H1 (cell line): ENCODE measurements at regions not wholly inside any gene's neighbourhood (a gene's known extent, or its start where the extent isn't known, plus 50 kb on each side); places are given as distances from the start of the nearest gene placed in this dataset.

Experiments
- BACH1 ChIP-seq: IDR thresholded peaks from 2 replicates; pipeline ENCODE4 v1.6.1; 2012; ENCODE audit warnings: low read length, improper control_type of control experiment
- CTBP2 ChIP-seq: IDR thresholded peaks from 2 replicates; pipeline ENCODE4 v1.7.0; 2011; ENCODE audit warnings: borderline replicate concordance, mild to moderate bottlenecking, moderate library complexity, mixed read lengths, low read length; ENCODE audit not compliant: insufficient read depth, insufficient read length
- NRF1 ChIP-seq: IDR thresholded peaks from 2 replicates; pipeline ENCODE4 v1.6.1; 2011; ENCODE audit warnings: mild to moderate bottlenecking, low read depth, low read length, improper control_type of control experiment
- RXRA ChIP-seq: IDR thresholded peaks from 2 replicates; pipeline ENCODE4 v1.6.1; 2011; ENCODE audit warnings: low read depth, mild to moderate bottlenecking, low read length, moderate library complexity; ENCODE audit not compliant: insufficient read depth
- SAP30 ChIP-seq: fragments of 300-600 bp; sonication (generic); IDR thresholded peaks from 2 replicates; pipeline ENCODE4 v1.7.1; 2012; ENCODE audit warnings: low read length, moderate library complexity, mild to moderate bottlenecking, inconsistent platforms; ENCODE audit not compliant: insufficient read depth, insufficient replicate concordance
- SIX5 ChIP-seq: IDR thresholded peaks from 2 replicates; pipeline ENCODE4 v1.6.1; 2011; ENCODE audit warnings: mild to moderate bottlenecking, low read depth, low read length
- TAF1 ChIP-seq: IDR thresholded peaks from 2 replicates; pipeline ENCODE4 v1.6.1; 2011; ENCODE audit warnings: mild to moderate bottlenecking, low read depth, low read length
- TCF12 ChIP-seq: IDR thresholded peaks from 2 replicates; pipeline ENCODE4 v1.6.1; 2011; ENCODE audit warnings: low read depth, mild to moderate bottlenecking, low read length
- TF ChIP-seq, protein P1 (sequence below): fragments of 300-600 bp; sonication (generic); IDR thresholded peaks from 2 replicates; pipeline ENCODE4 v1.7.1; 2012; ENCODE audit warnings: low read length, moderate library complexity, mild to moderate bottlenecking, inconsistent platforms; ENCODE audit not compliant: insufficient replicate concordance
- TF ChIP-seq, protein P2 (sequence below), 3 experiments: IDR thresholded peaks; 1 replicate in 2 of 3; 2 replicates in 1 of 3; pipeline versions ENCODE4 v1.5.1 to v1.6.1; 2011; ENCODE audit warnings: low read length in 3 of 3, mild to moderate bottlenecking in 3 of 3, inconsistent platforms in 2 of 3, low read depth in 1 of 3, moderate library complexity in 1 of 3; ENCODE audit not compliant: insufficient read depth in 1 of 3; ENCODE audit errors: control extremely low read depth in 1 of 3

DNA sequence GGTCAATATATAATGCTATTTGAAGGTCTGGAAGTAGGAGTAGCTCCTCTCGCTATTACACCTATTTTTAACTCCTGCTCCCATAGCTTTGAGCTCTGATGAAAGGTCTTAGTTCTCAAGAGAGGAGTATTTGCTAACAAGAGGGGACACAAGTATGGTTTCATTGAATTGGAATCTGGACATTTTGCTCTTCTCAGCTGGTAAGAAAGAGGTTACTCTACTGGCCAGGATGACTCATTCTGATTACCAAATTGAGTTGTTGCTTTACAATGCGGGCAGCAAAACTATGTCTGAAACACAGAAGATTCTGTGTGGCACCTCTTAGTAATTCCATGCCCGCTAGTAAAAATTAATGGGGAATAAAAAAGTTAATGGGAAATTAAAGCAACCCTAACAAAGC is 63.6 kb upstream of the EP300 start (continued):
- TF ChIP-seq, protein P1, sequence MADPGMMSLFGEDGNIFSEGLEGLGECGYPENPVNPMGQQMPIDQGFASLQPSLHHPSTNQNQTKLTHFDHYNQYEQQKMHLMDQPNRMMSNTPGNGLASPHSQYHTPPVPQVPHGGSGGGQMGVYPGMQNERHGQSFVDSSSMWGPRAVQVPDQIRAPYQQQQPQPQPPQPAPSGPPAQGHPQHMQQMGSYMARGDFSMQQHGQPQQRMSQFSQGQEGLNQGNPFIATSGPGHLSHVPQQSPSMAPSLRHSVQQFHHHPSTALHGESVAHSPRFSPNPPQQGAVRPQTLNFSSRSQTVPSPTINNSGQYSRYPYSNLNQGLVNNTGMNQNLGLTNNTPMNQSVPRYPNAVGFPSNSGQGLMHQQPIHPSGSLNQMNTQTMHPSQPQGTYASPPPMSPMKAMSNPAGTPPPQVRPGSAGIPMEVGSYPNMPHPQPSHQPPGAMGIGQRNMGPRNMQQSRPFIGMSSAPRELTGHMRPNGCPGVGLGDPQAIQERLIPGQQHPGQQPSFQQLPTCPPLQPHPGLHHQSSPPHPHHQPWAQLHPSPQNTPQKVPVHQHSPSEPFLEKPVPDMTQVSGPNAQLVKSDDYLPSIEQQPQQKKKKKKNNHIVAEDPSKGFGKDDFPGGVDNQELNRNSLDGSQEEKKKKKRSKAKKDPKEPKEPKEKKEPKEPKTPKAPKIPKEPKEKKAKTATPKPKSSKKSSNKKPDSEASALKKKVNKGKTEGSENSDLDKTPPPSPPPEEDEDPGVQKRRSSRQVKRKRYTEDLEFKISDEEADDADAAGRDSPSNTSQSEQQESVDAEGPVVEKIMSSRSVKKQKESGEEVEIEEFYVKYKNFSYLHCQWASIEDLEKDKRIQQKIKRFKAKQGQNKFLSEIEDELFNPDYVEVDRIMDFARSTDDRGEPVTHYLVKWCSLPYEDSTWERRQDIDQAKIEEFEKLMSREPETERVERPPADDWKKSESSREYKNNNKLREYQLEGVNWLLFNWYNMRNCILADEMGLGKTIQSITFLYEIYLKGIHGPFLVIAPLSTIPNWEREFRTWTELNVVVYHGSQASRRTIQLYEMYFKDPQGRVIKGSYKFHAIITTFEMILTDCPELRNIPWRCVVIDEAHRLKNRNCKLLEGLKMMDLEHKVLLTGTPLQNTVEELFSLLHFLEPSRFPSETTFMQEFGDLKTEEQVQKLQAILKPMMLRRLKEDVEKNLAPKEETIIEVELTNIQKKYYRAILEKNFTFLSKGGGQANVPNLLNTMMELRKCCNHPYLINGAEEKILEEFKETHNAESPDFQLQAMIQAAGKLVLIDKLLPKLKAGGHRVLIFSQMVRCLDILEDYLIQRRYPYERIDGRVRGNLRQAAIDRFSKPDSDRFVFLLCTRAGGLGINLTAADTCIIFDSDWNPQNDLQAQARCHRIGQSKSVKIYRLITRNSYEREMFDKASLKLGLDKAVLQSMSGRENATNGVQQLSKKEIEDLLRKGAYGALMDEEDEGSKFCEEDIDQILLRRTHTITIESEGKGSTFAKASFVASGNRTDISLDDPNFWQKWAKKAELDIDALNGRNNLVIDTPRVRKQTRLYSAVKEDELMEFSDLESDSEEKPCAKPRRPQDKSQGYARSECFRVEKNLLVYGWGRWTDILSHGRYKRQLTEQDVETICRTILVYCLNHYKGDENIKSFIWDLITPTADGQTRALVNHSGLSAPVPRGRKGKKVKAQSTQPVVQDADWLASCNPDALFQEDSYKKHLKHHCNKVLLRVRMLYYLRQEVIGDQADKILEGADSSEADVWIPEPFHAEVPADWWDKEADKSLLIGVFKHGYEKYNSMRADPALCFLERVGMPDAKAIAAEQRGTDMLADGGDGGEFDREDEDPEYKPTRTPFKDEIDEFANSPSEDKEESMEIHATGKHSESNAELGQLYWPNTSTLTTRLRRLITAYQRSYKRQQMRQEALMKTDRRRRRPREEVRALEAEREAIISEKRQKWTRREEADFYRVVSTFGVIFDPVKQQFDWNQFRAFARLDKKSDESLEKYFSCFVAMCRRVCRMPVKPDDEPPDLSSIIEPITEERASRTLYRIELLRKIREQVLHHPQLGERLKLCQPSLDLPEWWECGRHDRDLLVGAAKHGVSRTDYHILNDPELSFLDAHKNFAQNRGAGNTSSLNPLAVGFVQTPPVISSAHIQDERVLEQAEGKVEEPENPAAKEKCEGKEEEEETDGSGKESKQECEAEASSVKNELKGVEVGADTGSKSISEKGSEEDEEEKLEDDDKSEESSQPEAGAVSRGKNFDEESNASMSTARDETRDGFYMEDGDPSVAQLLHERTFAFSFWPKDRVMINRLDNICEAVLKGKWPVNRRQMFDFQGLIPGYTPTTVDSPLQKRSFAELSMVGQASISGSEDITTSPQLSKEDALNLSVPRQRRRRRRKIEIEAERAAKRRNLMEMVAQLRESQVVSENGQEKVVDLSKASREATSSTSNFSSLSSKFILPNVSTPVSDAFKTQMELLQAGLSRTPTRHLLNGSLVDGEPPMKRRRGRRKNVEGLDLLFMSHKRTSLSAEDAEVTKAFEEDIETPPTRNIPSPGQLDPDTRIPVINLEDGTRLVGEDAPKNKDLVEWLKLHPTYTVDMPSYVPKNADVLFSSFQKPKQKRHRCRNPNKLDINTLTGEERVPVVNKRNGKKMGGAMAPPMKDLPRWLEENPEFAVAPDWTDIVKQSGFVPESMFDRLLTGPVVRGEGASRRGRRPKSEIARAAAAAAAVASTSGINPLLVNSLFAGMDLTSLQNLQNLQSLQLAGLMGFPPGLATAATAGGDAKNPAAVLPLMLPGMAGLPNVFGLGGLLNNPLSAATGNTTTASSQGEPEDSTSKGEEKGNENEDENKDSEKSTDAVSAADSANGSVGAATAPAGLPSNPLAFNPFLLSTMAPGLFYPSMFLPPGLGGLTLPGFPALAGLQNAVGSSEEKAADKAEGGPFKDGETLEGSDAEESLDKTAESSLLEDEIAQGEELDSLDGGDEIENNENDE = no peak
- TF ChIP-seq TCF12 (no peak), BACH1 (no peak), RXRA (no peak), SIX5 (no peak), NRF1 (no peak), CTBP2 (no peak), TAF1 (no peak), SAP30 (no peak)
- TF ChIP-seq, protein P2, sequence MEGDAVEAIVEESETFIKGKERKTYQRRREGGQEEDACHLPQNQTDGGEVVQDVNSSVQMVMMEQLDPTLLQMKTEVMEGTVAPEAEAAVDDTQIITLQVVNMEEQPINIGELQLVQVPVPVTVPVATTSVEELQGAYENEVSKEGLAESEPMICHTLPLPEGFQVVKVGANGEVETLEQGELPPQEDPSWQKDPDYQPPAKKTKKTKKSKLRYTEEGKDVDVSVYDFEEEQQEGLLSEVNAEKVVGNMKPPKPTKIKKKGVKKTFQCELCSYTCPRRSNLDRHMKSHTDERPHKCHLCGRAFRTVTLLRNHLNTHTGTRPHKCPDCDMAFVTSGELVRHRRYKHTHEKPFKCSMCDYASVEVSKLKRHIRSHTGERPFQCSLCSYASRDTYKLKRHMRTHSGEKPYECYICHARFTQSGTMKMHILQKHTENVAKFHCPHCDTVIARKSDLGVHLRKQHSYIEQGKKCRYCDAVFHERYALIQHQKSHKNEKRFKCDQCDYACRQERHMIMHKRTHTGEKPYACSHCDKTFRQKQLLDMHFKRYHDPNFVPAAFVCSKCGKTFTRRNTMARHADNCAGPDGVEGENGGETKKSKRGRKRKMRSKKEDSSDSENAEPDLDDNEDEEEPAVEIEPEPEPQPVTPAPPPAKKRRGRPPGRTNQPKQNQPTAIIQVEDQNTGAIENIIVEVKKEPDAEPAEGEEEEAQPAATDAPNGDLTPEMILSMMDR (IDR thresholded peaks at IDR 0.05; ENCODE audit: control extremely low read depth in 1 of 3, insufficient read depth in 1 of 3, low read depth in 1 of 3, low read length in 3 of 3) = no peak
